ENCODE measurements at regions not wholly inside any gene's neighbourhood (a gene's known extent, or its start where the extent isn't known, plus 50 kb on each side); places are given as distances from the start of the nearest gene placed in this dataset.

DNA sequence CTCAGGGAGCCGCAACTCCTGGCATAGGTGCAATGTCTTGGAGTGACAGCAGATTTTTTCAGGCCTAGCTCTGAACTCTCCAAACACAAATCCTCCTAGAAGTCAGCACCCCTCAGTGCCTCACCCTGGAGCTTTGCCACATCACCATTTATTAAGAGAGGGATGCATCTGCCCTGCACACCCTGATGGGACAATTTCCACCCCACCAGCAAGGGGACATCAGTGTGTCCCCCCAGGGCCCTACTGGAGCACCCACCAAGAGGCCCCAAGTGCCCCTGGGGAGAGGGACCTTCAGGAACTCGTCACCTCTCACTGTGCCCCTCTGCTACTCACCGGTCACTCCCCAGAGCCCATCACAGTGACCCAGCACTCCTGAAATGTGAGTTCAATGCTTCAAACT, 144.7 kb downstream of the NDUFA10 start:
- TF ChIP-seq POLR2AphosphoS5 (IDR thresholded peaks at IDR 0.05; ENCODE audit: low read depth), result no peak
- TF ChIP-seq, protein P1, sequence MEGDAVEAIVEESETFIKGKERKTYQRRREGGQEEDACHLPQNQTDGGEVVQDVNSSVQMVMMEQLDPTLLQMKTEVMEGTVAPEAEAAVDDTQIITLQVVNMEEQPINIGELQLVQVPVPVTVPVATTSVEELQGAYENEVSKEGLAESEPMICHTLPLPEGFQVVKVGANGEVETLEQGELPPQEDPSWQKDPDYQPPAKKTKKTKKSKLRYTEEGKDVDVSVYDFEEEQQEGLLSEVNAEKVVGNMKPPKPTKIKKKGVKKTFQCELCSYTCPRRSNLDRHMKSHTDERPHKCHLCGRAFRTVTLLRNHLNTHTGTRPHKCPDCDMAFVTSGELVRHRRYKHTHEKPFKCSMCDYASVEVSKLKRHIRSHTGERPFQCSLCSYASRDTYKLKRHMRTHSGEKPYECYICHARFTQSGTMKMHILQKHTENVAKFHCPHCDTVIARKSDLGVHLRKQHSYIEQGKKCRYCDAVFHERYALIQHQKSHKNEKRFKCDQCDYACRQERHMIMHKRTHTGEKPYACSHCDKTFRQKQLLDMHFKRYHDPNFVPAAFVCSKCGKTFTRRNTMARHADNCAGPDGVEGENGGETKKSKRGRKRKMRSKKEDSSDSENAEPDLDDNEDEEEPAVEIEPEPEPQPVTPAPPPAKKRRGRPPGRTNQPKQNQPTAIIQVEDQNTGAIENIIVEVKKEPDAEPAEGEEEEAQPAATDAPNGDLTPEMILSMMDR (conservative IDR thresholded peaks at IDR 0.05; ENCODE audit: low read depth in 2 of 2), result no peak
- TF ChIP-seq EZH2phosphoT487 (IDR thresholded peaks at IDR 0.05; ENCODE audit: unreplicated experiment), result no peak
- no peak for TF ChIP-seq NANOG (IDR thresholded peaks at IDR 0.05; ENCODE audit: borderline replicate concordance)
- TF ChIP-seq EZH2 (IDR thresholded peaks at IDR 0.05; ENCODE audit: low read depth, unreplicated experiment), result no peak
- TF ChIP-seq, protein P2, sequence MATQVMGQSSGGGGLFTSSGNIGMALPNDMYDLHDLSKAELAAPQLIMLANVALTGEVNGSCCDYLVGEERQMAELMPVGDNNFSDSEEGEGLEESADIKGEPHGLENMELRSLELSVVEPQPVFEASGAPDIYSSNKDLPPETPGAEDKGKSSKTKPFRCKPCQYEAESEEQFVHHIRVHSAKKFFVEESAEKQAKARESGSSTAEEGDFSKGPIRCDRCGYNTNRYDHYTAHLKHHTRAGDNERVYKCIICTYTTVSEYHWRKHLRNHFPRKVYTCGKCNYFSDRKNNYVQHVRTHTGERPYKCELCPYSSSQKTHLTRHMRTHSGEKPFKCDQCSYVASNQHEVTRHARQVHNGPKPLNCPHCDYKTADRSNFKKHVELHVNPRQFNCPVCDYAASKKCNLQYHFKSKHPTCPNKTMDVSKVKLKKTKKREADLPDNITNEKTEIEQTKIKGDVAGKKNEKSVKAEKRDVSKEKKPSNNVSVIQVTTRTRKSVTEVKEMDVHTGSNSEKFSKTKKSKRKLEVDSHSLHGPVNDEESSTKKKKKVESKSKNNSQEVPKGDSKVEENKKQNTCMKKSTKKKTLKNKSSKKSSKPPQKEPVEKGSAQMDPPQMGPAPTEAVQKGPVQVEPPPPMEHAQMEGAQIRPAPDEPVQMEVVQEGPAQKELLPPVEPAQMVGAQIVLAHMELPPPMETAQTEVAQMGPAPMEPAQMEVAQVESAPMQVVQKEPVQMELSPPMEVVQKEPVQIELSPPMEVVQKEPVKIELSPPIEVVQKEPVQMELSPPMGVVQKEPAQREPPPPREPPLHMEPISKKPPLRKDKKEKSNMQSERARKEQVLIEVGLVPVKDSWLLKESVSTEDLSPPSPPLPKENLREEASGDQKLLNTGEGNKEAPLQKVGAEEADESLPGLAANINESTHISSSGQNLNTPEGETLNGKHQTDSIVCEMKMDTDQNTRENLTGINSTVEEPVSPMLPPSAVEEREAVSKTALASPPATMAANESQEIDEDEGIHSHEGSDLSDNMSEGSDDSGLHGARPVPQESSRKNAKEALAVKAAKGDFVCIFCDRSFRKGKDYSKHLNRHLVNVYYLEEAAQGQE (IDR thresholded peaks at IDR 0.05; ENCODE audit: unreplicated experiment), result no peak
- no peak for TF ChIP-seq ZNF331 (CRISPR knock-in tag; IDR thresholded peaks at IDR 0.05; ENCODE audit: low read depth)
- TF ChIP-seq STAT1 (IDR thresholded peaks at IDR 0.05; ENCODE audit: unreplicated experiment), result no peak
- no peak for TF ChIP-seq CREB1 (CRISPR knock-in tag; IDR thresholded peaks at IDR 0.05; ENCODE audit: low read depth)
- no peak for TF ChIP-seq JUNB (IDR thresholded peaks at IDR 0.05; ENCODE audit: unreplicated experiment)
- TF ChIP-seq, protein P3, sequence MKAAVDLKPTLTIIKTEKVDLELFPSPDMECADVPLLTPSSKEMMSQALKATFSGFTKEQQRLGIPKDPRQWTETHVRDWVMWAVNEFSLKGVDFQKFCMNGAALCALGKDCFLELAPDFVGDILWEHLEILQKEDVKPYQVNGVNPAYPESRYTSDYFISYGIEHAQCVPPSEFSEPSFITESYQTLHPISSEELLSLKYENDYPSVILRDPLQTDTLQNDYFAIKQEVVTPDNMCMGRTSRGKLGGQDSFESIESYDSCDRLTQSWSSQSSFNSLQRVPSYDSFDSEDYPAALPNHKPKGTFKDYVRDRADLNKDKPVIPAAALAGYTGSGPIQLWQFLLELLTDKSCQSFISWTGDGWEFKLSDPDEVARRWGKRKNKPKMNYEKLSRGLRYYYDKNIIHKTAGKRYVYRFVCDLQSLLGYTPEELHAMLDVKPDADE (IDR thresholded peaks at IDR 0.05), result no peak
